ENCODE measurements at regions not wholly inside any gene's neighbourhood (a gene's known extent, or its start where the extent isn't known, plus 50 kb on each side); places are given as distances from the start of the nearest gene placed in this dataset.

DNA sequence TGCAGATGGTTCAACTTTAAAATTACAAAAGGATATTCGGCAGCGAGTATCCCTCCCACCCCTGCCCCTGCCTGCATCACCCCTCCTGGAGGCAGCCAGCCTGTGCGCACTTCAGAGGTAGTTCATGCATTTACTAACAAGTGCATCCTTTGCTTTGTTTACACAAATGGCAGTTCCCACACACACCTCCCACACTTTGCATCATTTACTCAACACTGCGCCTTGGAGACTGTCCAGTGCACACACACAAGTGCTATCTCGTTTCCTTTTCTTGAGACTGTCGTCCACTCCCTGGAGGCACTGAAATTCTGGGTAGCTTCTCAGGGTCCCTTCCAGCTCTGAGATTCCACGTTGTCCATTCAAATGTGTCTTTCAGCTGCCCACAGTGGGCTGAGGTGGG, 53.1 kb upstream of the VSX1 start:
- no peak for TF ChIP-seq JUNB (IDR thresholded peaks at IDR 0.05; ENCODE audit: unreplicated experiment)
- no peak for TF ChIP-seq CREB1 (CRISPR knock-in tag; IDR thresholded peaks at IDR 0.05; ENCODE audit: low read depth)
- TF ChIP-seq EZH2 (IDR thresholded peaks at IDR 0.05; ENCODE audit: low read depth, unreplicated experiment), result no peak
- TF ChIP-seq, protein P1, sequence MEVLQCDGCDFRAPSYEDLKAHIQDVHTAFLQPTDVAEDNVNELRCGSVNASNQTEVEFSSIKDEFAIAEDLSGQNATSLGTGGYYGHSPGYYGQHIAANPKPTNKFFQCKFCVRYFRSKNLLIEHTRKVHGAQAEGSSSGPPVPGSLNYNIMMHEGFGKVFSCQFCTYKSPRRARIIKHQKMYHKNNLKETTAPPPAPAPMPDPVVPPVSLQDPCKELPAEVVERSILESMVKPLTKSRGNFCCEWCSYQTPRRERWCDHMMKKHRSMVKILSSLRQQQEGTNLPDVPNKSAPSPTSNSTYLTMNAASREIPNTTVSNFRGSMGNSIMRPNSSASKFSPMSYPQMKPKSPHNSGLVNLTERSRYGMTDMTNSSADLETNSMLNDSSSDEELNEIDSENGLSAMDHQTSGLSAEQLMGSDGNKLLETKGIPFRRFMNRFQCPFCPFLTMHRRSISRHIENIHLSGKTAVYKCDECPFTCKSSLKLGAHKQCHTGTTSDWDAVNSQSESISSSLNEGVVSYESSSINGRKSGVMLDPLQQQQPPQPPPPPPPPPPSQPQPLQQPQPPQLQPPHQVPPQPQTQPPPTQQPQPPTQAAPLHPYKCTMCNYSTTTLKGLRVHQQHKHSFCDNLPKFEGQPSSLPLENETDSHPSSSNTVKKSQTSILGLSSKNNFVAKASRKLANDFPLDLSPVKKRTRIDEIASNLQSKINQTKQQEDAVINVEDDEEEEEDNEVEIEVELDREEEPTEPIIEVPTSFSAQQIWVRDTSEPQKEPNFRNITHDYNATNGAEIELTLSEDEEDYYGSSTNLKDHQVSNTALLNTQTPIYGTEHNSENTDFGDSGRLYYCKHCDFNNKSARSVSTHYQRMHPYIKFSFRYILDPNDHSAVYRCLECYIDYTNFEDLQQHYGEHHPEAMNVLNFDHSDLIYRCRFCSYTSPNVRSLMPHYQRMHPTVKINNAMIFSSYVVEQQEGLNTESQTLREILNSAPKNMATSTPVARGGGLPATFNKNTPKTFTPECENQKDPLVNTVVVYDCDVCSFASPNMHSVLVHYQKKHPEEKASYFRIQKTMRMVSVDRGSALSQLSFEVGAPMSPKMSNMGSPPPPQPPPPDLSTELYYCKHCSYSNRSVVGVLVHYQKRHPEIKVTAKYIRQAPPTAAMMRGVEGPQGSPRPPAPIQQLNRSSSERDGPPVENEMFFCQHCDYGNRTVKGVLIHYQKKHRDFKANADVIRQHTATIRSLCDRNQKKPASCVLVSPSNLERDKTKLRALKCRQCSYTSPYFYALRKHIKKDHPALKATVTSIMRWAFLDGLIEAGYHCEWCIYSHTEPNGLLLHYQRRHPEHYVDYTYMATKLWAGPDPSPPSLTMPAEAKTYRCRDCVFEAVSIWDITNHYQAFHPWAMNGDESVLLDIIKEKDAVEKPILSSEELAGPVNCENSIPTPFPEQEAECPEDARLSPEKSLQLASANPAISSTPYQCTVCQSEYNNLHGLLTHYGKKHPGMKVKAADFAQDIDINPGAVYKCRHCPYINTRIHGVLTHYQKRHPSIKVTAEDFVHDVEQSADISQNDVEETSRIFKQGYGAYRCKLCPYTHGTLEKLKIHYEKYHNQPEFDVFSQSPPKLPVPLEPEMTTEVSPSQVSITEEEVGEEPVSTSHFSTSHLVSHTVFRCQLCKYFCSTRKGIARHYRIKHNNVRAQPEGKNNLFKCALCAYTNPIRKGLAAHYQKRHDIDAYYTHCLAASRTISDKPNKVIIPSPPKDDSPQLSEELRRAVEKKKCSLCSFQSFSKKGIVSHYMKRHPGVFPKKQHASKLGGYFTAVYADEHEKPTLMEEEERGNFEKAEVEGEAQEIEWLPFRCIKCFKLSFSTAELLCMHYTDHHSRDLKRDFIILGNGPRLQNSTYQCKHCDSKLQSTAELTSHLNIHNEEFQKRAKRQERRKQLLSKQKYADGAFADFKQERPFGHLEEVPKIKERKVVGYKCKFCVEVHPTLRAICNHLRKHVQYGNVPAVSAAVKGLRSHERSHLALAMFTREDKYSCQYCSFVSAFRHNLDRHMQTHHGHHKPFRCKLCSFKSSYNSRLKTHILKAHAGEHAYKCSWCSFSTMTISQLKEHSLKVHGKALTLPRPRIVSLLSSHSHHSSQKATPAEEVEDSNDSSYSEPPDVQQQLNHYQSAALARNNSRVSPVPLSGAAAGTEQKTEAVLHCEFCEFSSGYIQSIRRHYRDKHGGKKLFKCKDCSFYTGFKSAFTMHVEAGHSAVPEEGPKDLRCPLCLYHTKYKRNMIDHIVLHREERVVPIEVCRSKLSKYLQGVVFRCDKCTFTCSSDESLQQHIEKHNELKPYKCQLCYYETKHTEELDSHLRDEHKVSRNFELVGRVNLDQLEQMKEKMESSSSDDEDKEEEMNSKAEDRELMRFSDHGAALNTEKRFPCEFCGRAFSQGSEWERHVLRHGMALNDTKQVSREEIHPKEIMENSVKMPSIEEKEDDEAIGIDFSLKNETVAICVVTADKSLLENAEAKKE (CRISPR knock-in tag; IDR thresholded peaks at IDR 0.05), result no peak
- no peak overlapping the region for H2AFZ ChIP-seq
- H3K4me2 ChIP-seq, result no peak overlapping the region
- H3K27ac Mint-ChIP-seq, result no peak overlapping the region
- no peaks in the 10 kb centered on the region for H4K20me1 ChIP-seq (replicated peaks; ENCODE audit: insufficient read depth)
- no peaks in the 10 kb centered on the region for H3K27me3 ChIP-seq (ENCODE audit: insufficient read depth)
- peaks cover 10% of the 10 kb centered on the region; the same call in 1 of the 3 replicates for H3K4me1 Mint-ChIP-seq
- H3K4me3 Mint-ChIP-seq, result no peak overlapping the region
- H3F3A ChIP-seq (replicated peaks; ENCODE audit: low read depth), result no peaks in the 10 kb centered on the region
- no peaks in the 10 kb centered on the region for H3K36me3 ChIP-seq (ENCODE audit: insufficient read depth)
- H3K4me1 ChIP-seq (ENCODE audit: insufficient read depth), result no peaks in the 10 kb centered on the region
- no peak overlapping the region for H3K4me3 ChIP-seq
- H3K36me3 Mint-ChIP-seq (ENCODE audit: low read depth), result no peaks in the 10 kb centered on the region
- peaks cover 7% of the 10 kb centered on the region for H3K27me3 Mint-ChIP-seq (ENCODE audit: insufficient read depth, low read depth, poor library complexity)
- no peak overlapping the region for H3K27ac ChIP-seq (ENCODE audit: low read depth)
- no peak for ATAC-seq
- H3K9me2 ChIP-seq (ENCODE audit: insufficient read depth), result no peaks in the 10 kb centered on the region; the same call in 1 of the 2 replicates
- no peaks in the 10 kb centered on the region; the same call in 2 of the 3 replicates for H3K9me3 Mint-ChIP-seq
- H3K79me2 ChIP-seq (replicated peaks; ENCODE audit: insufficient read depth), result no peaks in the 10 kb centered on the region
- DNase-seq (ENCODE audit: low spot score), result no peak

DNA sequence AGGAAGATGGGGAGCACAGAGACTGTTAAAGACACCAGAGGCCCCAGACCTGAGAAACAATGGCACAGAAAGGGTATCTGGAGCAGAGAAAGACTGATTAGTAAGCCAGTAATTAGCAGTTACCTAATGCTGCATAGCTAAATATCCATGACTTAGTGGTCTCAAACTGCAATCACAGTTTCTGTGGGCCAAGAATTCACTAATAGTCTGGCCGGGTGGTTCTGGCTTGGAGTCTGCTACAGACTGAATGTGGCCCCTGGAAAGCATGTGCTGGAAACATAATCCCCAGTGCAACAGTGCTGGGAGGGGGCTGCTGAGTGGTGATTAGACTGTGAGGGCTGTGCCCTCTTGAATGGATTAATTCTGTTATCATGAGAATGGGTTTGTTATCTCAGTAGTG, 54.1 kb upstream of the VSX1 start:
- Histone ChIP-seq H3K9me2 (ENCODE audit: insufficient read depth) (no peaks in the 10 kb centered on the region; the same call in 1 of the 2 replicates), H3K27ac (ENCODE audit: low read depth) (no peak overlapping the region), H3K79me2 (replicated peaks; ENCODE audit: insufficient read depth) (no peaks in the 10 kb centered on the region), H4K20me1 (replicated peaks; ENCODE audit: insufficient read depth) (no peaks in the 10 kb centered on the region), H3K4me1 (ENCODE audit: insufficient read depth) (no peaks in the 10 kb centered on the region), H3K36me3 (ENCODE audit: insufficient read depth) (no peaks in the 10 kb centered on the region), H2AFZ (peak overlapping the region; percentile 76; the same call in 1 of the 2 replicates), H3K4me2 (no peak overlapping the region), H3F3A (replicated peaks; ENCODE audit: low read depth) (no peaks in the 10 kb centered on the region), H3K27me3 (ENCODE audit: insufficient read depth) (no peaks in the 10 kb centered on the region), H3K4me3 (no peak overlapping the region)
- Mint-ChIP-seq H3K27me3 (ENCODE audit: insufficient read depth, low read depth, poor library complexity) (peaks cover 7% of the 10 kb centered on the region), H3K9me3 (no peaks in the 10 kb centered on the region; the same call in 2 of the 3 replicates), H3K36me3 (ENCODE audit: low read depth) (no peaks in the 10 kb centered on the region), H3K27ac (no peak overlapping the region), H3K4me3 (no peak overlapping the region), H3K4me1 (peaks cover 10% of the 10 kb centered on the region; the same call in 1 of the 3 replicates)
- peak; percentile 19; the same call in 2 of the 3 replicates for ATAC-seq
- DNase-seq (ENCODE audit: low spot score), result no peak
- no peak for TF ChIP-seq NANOG (IDR thresholded peaks at IDR 0.05; ENCODE audit: borderline replicate concordance)
- TF ChIP-seq EZH2 (IDR thresholded peaks at IDR 0.05; ENCODE audit: low read depth, unreplicated experiment), result no peak
- TF ChIP-seq, protein P2, sequence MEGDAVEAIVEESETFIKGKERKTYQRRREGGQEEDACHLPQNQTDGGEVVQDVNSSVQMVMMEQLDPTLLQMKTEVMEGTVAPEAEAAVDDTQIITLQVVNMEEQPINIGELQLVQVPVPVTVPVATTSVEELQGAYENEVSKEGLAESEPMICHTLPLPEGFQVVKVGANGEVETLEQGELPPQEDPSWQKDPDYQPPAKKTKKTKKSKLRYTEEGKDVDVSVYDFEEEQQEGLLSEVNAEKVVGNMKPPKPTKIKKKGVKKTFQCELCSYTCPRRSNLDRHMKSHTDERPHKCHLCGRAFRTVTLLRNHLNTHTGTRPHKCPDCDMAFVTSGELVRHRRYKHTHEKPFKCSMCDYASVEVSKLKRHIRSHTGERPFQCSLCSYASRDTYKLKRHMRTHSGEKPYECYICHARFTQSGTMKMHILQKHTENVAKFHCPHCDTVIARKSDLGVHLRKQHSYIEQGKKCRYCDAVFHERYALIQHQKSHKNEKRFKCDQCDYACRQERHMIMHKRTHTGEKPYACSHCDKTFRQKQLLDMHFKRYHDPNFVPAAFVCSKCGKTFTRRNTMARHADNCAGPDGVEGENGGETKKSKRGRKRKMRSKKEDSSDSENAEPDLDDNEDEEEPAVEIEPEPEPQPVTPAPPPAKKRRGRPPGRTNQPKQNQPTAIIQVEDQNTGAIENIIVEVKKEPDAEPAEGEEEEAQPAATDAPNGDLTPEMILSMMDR (conservative IDR thresholded peaks at IDR 0.05; ENCODE audit: low read depth in 2 of 2), result no peak
